ENCODE measurements at regions not wholly inside any gene's neighbourhood (a gene's known extent, or its start where the extent isn't known, plus 50 kb on each side); places are given as distances from the start of the nearest gene placed in this dataset.

DNA sequence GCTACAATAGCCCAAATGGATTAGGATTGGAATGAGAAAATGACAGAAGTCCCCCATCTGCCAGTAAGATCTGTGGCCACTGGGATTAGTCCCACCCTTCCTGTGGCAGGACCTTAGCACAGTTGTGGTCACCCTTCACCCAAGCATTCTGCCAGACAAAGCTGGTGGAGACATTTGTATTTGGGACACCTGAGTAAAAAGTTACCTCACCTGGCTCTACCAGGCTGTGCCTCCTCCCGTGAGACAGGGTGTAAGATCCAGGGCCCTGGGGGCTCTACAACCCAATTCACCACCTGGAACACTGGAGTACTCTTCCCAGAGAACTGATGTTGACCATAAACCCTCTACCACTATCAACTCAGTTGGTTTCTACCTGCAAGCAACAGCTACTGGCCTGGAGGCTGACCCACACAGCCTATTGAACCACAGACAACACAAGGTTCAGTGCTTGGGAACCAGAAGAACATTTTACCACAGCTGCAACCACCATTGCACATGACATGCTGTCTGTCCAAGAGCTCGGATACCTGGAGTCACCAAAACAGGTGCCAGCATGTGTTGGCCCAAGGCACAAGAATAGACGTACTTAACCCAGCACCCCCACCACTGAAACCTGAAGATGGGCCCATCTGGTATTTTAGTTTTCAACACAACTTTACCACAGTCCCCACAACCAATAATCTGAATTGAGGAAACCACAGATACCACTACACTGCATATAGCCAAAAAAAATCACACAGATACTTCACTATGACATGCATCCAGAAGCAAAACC, 1686.7 kb downstream of the SI start:
- intact Hi-C loops (cut with DNase I, micrococcal nuclease): no loop called here
- H3K9me3 ChIP-seq: peaks cover 16% of the 10 kb centered on the region
- no peaks in the 10 kb centered on the region for H3K36me3 ChIP-seq (ENCODE audit: low read depth)
- DNase-seq (no peak), ATAC-seq (no peak)
- H3K4me3 ChIP-seq: no peak overlapping the region
- TF ChIP-seq, protein P1, sequence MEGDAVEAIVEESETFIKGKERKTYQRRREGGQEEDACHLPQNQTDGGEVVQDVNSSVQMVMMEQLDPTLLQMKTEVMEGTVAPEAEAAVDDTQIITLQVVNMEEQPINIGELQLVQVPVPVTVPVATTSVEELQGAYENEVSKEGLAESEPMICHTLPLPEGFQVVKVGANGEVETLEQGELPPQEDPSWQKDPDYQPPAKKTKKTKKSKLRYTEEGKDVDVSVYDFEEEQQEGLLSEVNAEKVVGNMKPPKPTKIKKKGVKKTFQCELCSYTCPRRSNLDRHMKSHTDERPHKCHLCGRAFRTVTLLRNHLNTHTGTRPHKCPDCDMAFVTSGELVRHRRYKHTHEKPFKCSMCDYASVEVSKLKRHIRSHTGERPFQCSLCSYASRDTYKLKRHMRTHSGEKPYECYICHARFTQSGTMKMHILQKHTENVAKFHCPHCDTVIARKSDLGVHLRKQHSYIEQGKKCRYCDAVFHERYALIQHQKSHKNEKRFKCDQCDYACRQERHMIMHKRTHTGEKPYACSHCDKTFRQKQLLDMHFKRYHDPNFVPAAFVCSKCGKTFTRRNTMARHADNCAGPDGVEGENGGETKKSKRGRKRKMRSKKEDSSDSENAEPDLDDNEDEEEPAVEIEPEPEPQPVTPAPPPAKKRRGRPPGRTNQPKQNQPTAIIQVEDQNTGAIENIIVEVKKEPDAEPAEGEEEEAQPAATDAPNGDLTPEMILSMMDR (IDR thresholded peaks at IDR 0.05): no peak
- H3K4me1 ChIP-seq (ENCODE audit: low read depth): no peaks in the 10 kb centered on the region

DNA sequence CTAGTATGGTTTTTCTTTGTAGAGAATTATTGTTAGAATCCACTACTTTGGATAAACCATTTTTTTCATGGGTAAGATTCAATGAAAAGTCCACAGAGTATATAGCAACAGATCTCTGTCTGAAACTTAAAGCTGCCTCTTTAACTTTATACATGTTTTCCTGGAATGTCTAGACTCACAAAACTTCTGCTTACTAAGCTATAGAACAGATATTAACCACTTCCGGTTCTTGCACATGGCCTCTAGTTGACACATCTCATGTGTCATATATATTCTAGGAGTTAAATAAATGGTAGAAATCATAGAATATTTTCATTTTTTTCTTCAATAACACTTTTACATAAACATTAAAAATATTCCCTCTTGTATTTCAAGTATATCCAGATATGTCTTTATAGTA, 1693.9 kb downstream of the SI start:
- ATAC-seq (no peak), DNase-seq (no peak)
- Histone ChIP-seq H3K4me1 (ENCODE audit: low read depth) (no peaks in the 10 kb centered on the region), H3K4me3 (no peak overlapping the region), H3K9me3 (no peaks in the 10 kb centered on the region), H3K36me3 (ENCODE audit: low read depth) (no peaks in the 10 kb centered on the region)
- TF ChIP-seq, protein P1 (IDR thresholded peaks at IDR 0.05): no peak
- intact Hi-C loops (cut with DNase I, micrococcal nuclease): no loop called here

DNA sequence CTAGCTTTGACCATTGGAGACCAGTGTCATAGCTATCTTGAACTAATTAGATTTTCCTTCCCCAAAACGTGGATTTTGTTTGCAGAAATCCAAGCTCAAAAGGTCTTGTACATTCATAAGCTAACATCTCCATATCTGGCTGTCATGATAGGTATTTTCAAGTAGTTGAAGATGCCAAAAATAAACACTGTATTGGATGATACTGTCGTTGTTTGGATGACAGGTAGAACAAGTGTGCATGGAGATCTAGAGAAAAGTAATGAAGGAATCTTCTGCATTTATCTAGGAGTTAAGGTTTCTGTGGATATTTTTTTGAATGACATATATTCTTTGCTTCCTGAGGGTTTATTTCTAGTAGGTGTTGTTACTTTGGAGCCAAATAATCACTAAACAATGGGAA, 1696.1 kb downstream of the SI start:
- H3K36me3 ChIP-seq (ENCODE audit: low read depth): no peaks in the 10 kb centered on the region
- intact Hi-C loops (cut with DNase I, micrococcal nuclease): no loop called here
- H3K4me3 ChIP-seq: no peak overlapping the region
- H3K4me1 ChIP-seq (ENCODE audit: low read depth): no peaks in the 10 kb centered on the region
- DNase-seq (no peak), ATAC-seq (no peak)
- H3K9me3 ChIP-seq: no peaks in the 10 kb centered on the region
- TF ChIP-seq, protein P1 (IDR thresholded peaks at IDR 0.05): no peak

DNA sequence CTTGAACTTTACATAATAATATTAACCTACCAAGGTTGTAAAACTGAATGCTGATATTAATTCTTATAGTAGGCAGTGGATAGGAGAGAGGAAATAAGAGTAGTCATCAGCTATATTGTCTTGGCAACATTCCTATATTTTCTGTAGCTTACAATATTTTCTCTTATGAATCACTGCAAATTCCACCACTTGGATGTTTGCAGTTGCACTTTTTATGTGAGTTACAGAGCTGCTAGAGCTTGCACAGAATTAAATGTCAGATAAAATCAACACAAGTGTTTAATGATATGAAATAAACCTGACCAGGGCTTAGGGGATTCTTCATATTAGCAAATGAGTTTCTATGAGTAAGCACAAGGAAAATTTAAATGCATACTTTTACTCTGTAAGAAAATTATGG, 1710.1 kb downstream of the SI start:
- TF ChIP-seq, protein P1 (IDR thresholded peaks at IDR 0.05): no peak
- no peak for ATAC-seq
- Histone ChIP-seq H3K36me3 (ENCODE audit: low read depth) (no peaks in the 10 kb centered on the region), H3K4me3 (no peak overlapping the region), H3K4me1 (ENCODE audit: low read depth) (no peaks in the 10 kb centered on the region), H3K9me3 (peaks cover 10% of the 10 kb centered on the region)
- intact Hi-C loops (cut with DNase I, micrococcal nuclease): no loop called here
- DNase-seq: no peak

DNA sequence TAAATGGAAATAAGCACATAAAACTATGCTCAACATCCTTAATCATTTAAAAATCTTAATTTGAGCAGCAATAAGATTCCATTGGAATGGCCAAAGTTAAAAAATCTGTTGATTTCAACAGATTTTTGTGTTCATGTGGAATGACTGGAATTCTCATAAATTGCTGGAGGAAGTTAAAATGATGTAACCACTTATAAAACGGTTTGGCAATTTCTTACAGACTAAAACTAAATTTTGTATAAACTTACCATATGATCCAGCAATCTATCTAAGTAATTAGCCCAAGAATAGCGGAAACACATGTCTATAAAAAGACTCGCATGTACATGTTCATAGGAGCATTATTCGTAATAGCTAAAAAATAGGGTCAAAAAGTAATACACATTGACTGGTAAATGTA, 1713.6 kb downstream of the SI start:
- DNase-seq (no peak), ATAC-seq (no peak)
- no peaks in the 10 kb centered on the region for H3K36me3 ChIP-seq (ENCODE audit: low read depth)
- peaks cover 10% of the 10 kb centered on the region for H3K9me3 ChIP-seq
- intact Hi-C loops (cut with DNase I, micrococcal nuclease): no loop called here
- no peak overlapping the region for H3K4me3 ChIP-seq
- H3K4me1 ChIP-seq (ENCODE audit: low read depth): no peaks in the 10 kb centered on the region
- TF ChIP-seq, protein P1 (IDR thresholded peaks at IDR 0.05): no peak
